ENCODE measurements at regions not wholly inside any gene's neighbourhood (a gene's known extent, or its start where the extent isn't known, plus 50 kb on each side); places are given as distances from the start of the nearest gene placed in this dataset.

GRCh38 chr1:4027492-4028138 is 127.5 kb upstream of the C1orf174 start:
- TF ChIP-seq CTCF (conservative IDR thresholded peaks at IDR 0.05; ENCODE audit: low read depth, low read length) = no peak
- no peak for DNase-seq (ENCODE audit: low read depth)
- H3K4me3 ChIP-seq (ENCODE audit: low read depth, low read length) = no peak overlapping the region

- H3K4me3 ChIP-seq (ENCODE audit: low read depth, low read length) = no peak overlapping the region
- no peak for DNase-seq (ENCODE audit: low read depth)
- no peak for TF ChIP-seq CTCF (conservative IDR thresholded peaks at IDR 0.05; ENCODE audit: low read depth, low read length)
These were observed 128.0 kb upstream of the C1orf174 start for GRCh38 chr1:4028139-4028501.

- TF ChIP-seq CTCF (conservative IDR thresholded peaks at IDR 0.05; ENCODE audit: low read depth, low read length) = no peak
These were observed 129.3 kb upstream of the C1orf174 start for GRCh38 chr1:4029376-4029775.

DNA sequence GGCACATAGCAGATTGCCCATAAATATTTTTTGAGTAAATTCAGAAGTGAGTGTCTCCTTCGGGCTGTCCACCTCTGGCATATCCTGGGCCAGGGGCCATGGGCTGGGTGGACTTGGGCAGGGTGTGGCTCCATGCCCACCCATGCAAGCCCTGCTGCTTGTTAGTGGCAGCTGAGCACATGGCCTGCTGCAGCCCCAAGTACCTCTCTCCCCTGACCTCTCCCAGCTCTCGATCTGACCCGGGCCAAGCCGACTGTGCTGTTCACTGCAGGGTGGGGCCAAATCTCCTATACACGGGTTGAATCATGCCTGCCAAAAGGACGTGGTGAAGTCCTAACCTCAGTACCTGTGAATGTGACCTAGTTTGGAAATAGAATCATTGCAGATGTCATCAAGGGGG is 132.5 kb upstream of the C1orf174 start:
- no peak for DNase-seq (ENCODE audit: low read depth)
- H3K4me3 ChIP-seq (ENCODE audit: low read depth, low read length) = no peak overlapping the region
- TF ChIP-seq CTCF (conservative IDR thresholded peaks at IDR 0.05; ENCODE audit: low read depth, low read length) = no peak

More at GRCh38 chr1:4029376-4029775, 129.3 kb upstream of the C1orf174 start:
- no peak for DNase-seq (ENCODE audit: low read depth)
- no peak overlapping the region for H3K4me3 ChIP-seq (ENCODE audit: low read depth, low read length)

- no peak for TF ChIP-seq CTCF (conservative IDR thresholded peaks at IDR 0.05; ENCODE audit: low read depth, low read length)
- DNase-seq (ENCODE audit: low read depth) = no peak
- no peak overlapping the region for H3K4me3 ChIP-seq (ENCODE audit: low read depth, low read length)
These were observed 133.1 kb upstream of the C1orf174 start for GRCh38 chr1:4033129-4033676.

GRCh38 chr1:4033713-4034112 is 133.6 kb upstream of the C1orf174 start:
- no peak overlapping the region for H3K4me3 ChIP-seq (ENCODE audit: low read depth, low read length)
- TF ChIP-seq CTCF (conservative IDR thresholded peaks at IDR 0.05; ENCODE audit: low read depth, low read length) = no peak
- no peak for DNase-seq (ENCODE audit: low read depth)

GRCh38 chr1:4034318-4034887 is 134.3 kb upstream of the C1orf174 start:
- no peak overlapping the region for H3K4me3 ChIP-seq (ENCODE audit: low read depth, low read length)
- no peak for DNase-seq (ENCODE audit: low read depth)
- TF ChIP-seq CTCF (conservative IDR thresholded peaks at IDR 0.05; ENCODE audit: low read depth, low read length) = no peak

Data from choroid plexus epithelial cell (primary cell).